ENCODE measurements at regions not wholly inside any gene's neighbourhood (a gene's known extent, or its start where the extent isn't known, plus 50 kb on each side); places are given as distances from the start of the nearest gene placed in this dataset.

- no peak overlapping the region for H3K27ac ChIP-seq
- no peak for TF ChIP-seq CTCF (conservative IDR thresholded peaks at IDR 0.05; ENCODE audit: low read depth)
- ChIA-PET CTCF (interaction anchor here (0.6 kb wide), 1 partner anchor 396 kb away, joined by 7 read pairs; no protein-coding TSS in a partner anchor), POLR2A (ENCODE audit: low non-redundant PET) (no interaction called here)
- DNase-seq (ENCODE audit: low spot score), result no peak
Observed at GRCh38 chr11:116689413-116690127, 83.2 kb downstream of the BUD13 start.

- no peak overlapping the region for H3K27ac ChIP-seq
- no peak for DNase-seq (ENCODE audit: low spot score)
- ChIA-PET POLR2A (ENCODE audit: low non-redundant PET) (no interaction called here), CTCF (no interaction called here)
- TF ChIP-seq CTCF (conservative IDR thresholded peaks at IDR 0.05; ENCODE audit: low read depth), result no peak
Observed at GRCh38 chr11:116688202-116688540, 84.6 kb downstream of the BUD13 start.

DNA sequence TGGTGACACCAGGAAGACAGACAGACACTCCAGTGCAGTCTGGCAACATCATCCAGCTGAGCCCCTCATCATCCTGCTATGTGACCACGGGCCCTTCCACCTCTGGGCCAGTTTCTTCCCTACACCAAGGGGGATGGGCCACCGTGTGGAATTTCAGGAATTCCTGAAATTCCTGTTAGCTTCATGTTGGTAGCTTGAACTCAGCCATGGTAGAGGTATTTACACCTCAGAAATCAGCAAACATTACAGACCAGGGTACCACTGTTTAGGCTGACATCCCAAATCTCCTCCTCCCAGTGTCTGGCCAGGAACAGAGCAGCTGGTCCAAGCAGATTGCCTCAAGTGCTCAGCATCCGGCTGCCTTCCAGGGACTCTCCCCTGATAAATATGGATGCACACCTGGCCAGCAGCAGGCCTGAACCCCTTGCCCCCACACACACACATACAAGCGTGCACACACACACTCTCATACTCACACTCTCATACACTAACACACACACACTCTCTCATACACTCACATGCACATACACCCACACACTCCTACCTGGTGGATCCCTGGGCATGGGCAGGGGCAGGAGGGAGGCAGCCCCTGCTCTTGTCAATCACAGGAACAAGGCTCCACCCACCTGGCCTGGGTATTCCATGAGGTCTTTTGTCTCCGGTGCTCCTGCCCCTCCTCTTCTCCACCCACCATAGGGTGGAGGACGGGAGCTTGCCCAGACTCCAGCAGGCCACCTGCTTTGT lies 85.2 kb downstream of the BUD13 start:
- no peak for DNase-seq (ENCODE audit: low spot score)
- POLR2A ChIA-PET (ENCODE audit: low non-redundant PET), result no interaction called here
- CTCF ChIA-PET, result no interaction called here

DNA sequence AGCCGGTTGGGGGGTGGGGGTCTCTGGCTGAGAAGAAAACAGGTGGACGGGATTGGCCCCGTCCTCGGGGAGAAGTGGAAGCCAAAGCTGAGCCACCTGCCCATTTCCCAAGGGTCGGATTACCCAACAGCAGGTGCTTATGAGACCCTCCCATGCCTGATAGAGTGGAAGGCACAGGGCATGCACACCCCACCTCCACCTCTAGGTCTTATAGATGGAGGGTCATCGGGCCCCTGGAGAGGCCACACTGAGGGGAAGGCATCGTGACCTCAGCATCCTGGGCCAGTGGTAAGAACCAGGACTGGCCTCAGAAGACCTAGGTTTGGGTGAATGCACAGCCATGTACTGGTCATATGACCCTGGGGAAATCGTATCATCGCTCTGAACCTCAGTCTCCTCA lies 85.9 kb downstream of the BUD13 start:
- no peak for TF ChIP-seq CTCF (conservative IDR thresholded peaks at IDR 0.05; ENCODE audit: low read depth)
- ChIA-PET POLR2A (ENCODE audit: low non-redundant PET) (no interaction called here), CTCF (no interaction called here)
- DNase-seq (ENCODE audit: low spot score), result no peak
- H3K27ac ChIP-seq, result no peak overlapping the region

More for the DNA sequence above, 85.2 kb downstream of the BUD13 start:
- no peak for TF ChIP-seq CTCF (conservative IDR thresholded peaks at IDR 0.05; ENCODE audit: low read depth)
- H3K27ac ChIP-seq, result no peak overlapping the region

- TF ChIP-seq CTCF (conservative IDR thresholded peaks at IDR 0.05; ENCODE audit: low read depth), result no peak
- POLR2A ChIA-PET (ENCODE audit: low non-redundant PET), result no interaction called here
- CTCF ChIA-PET, result no interaction called here
- no peak for DNase-seq (ENCODE audit: low spot score)
- no peak overlapping the region for H3K27ac ChIP-seq
Observed at GRCh38 chr11:116683982-116684381, 88.8 kb downstream of the BUD13 start.

DNA sequence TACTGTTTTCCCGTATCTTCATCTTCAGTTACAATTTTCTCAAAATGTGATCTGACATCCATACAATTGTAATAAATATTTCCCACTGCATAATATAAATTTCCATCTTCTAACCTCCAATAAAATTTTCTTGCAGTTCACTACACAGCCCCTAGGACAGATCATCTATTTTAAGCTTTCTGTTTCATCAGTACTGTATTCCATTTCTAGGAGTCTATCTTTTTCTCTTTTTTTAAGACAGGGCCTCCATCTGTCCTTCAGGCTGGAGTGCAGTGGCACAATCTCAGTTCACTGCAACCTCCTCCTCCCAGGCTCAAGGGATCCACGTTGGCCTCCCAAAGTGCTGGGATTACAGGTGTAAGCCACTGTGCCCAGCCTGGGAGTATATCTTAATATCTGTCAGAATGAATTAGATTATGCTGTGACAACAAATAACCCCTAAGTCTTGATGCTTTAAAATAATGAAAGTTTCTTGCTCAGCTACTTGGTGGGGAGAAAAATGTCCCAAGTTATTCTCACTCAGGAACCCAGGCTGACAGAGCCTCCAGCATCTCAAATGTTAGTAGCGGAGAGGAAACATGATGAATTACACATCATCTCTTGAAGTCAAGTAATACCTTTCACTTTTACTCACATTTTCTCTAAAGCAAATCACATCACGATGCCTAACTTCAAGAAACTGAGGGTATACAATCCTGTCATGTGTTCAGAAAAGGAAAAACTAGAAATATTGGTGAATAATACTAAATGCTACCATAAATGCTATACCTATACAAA lies 92.2 kb downstream of the BUD13 start:
- POLR2A ChIA-PET (ENCODE audit: low non-redundant PET), result no interaction called here
- no peak for TF ChIP-seq CTCF (conservative IDR thresholded peaks at IDR 0.05; ENCODE audit: low read depth)
- CTCF ChIA-PET, result no interaction called here
- H3K27ac ChIP-seq, result no peak overlapping the region
- DNase-seq (ENCODE audit: low spot score), result no peak
